GM19043 (cell line): ENCODE measurements at regions not wholly inside any gene's neighbourhood (a gene's known extent, or its start where the extent isn't known, plus 50 kb on each side); places are given as distances from the start of the nearest gene placed in this dataset.
"Not testable (repeated sequence)": the region's sequence is repeated elsewhere in the genome, so short reads cannot be mapped to it uniquely, and the experiment has no call there.

Experiments used
- ATAC-seq: cut with Tn5 transposase; IDR thresholded peaks from one replicate; pipeline ENCODE4 v1.9.1; 2021; ENCODE audit warnings: low read depth; ENCODE audit not compliant: unreplicated experiment

- no peak for ATAC-seq
These were observed 82.8 kb upstream of the ATP1A1 start for GRCh38 chr1:116290085-116290705.

DNA sequence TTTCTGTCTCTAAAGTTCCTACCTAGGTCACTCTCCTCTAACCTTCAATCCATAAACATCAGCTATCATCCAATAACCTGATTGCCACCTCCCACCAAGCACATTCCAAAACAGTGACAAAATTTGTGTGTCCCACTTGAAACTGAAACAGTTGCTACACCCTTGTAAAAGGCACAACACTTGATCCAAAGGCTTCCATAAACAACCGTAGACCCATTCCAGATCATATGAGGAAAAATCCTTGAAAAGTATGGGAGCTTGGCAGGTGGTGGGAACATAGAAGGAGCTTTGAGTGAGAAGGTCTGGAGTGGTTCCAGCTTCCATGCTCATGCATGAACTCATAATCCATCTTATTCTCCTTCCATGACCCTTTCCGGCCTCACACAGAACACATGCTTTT, 82.0 kb upstream of the ATP1A1 start:
- no peak for ATAC-seq

GRCh38 chr1:116292929-116293725, 79.9 kb upstream of the ATP1A1 start:
- no peak for ATAC-seq

- ATAC-seq: no peak
These were observed 75.4 kb upstream of the ATP1A1 start for GRCh38 chr1:116297495-116298212.

- not testable (repeated sequence) for ATAC-seq
These were observed 74.8 kb upstream of the ATP1A1 start for GRCh38 chr1:116298213-116298579.

- ATAC-seq: no peak
These were observed 74.3 kb upstream of the ATP1A1 start for GRCh38 chr1:116298746-116299145.

GRCh38 chr1:116299248-116299647, 73.8 kb upstream of the ATP1A1 start:
- ATAC-seq: no peak

DNA sequence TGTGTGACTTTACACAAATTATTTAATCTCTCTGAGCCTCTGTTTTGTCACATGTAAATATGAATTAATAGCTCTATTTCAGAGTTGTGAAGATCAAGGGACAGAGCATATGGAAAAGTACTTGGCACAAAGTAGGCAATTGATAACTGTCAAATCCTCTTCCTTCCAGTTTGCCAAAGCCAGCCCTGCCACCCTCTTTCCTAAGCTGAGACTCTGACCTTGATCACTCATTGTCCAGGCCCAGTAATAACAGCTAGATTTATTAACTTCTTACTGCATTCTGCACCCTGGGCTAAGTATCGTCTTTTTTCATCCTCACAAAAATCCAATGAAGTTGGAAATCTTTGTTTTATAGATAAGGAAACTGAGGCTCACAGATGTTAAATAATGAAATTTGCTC, 70.8 kb upstream of the ATP1A1 start:
- no peak for ATAC-seq

DNA sequence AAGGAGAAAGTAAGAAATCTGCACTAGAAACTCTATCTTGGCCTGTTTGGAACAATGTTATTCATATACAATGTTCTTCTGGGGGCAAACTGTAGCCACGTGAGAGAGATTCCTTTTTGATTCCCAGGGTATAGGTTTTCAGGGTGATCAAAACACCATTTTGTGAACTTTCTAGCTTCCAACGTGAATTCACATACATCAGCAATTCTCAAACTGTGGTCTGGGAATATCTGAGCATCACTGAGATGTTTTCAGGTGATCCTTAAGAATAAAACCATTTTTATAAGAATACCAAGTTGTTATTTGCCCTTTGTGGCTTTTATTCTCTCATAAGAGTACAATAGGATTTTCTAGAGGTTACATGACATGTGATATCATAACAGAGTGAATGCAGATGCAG, 66.9 kb upstream of the ATP1A1 start:
- no peak for ATAC-seq

GRCh38 chr1:116306840-116307442, 66.1 kb upstream of the ATP1A1 start:
- ATAC-seq: no peak

GRCh38 chr1:116308276-116308675, 64.8 kb upstream of the ATP1A1 start:
- ATAC-seq: no peak

- ATAC-seq: no peak
These were observed 63.8 kb upstream of the ATP1A1 start for GRCh38 chr1:116309090-116309870.

- ATAC-seq: no peak
These were observed 62.9 kb upstream of the ATP1A1 start for GRCh38 chr1:116310180-116310579.

DNA sequence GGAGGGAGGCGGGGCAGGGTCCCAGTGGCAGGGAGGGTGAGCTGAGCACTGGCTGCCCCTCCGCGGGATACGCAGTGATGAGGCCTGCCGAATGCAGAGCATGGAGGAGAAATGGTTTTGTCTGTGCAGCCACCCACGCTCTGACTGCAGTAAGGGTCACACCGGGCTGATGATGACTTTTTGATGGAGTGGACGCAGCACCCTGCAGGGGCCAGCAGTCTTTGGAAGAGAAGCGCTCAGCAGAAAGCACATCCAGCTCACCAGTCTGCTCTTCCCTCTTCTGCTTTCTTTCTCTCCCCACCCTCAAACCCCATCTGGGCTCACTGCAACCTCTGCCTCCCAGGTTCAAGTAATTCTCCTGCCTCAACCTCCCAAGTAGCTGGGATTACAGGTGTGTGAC, 61.9 kb upstream of the ATP1A1 start:
- ATAC-seq: no peak

DNA sequence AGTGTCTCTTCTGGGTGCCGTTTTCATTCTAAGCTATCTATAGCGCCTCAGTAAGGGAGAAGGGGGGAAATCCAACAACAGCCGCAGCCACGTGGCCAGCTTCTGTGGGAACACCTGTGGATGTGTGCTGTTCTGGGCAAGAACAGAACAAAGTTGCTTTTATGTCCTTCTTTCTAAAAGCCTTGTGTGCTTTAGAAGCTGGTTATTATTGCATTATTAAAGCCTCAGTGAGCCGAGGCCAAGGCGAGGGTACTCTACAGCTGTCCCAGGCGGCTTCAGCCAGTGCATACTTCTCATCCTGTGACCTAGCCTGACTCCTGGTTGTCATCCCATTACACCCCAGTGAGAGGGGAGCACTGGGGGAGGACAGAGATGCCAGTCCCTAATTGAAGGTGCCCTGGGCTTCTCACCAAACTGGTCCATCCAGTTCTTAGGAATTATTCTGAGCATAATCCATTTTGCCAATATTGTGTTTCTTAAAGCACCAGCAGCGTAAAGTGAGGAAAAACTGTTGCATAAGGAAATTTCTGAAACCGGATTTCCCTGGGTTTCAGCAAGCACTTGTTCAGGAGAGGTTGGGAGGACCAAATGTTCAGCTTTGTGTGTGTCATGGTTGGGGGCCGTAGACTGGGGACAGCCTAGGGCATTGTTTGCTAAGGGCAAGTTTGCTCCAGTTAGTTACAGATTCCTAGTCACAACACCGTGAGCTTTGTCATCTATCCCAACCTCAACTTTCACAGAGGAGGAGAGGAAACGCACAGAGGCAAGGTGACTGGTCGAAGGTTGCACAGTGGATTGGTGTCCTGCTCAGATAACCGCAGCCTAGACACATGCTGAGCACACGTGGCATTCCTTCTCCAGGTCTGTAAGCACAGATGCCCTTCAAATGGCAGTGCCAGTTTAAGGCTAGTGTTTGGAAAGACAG, 61.0 kb upstream of the ATP1A1 start:
- ATAC-seq: no peak

GRCh38 chr1:116312681-116313069, 60.4 kb upstream of the ATP1A1 start:
- ATAC-seq: no peak

DNA sequence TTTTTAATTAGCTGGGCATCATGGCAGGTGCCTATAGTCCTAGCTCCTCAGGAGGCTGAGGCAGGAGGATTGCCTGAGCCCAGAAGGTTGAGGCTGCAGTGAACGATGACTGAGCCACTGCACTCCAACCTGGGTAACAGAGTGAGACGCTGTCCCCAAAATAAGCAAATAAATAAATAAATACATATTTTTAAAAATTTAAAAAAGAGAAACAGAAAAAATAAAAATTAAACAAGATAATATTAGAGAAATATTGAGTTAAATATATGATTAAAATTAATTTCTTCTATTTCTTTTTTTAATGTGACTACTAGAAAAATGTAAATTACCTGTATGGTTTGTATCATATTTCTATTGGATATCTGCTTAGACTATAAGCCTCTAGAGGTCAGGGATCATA, 59.3 kb upstream of the ATP1A1 start:
- ATAC-seq: no peak

DNA sequence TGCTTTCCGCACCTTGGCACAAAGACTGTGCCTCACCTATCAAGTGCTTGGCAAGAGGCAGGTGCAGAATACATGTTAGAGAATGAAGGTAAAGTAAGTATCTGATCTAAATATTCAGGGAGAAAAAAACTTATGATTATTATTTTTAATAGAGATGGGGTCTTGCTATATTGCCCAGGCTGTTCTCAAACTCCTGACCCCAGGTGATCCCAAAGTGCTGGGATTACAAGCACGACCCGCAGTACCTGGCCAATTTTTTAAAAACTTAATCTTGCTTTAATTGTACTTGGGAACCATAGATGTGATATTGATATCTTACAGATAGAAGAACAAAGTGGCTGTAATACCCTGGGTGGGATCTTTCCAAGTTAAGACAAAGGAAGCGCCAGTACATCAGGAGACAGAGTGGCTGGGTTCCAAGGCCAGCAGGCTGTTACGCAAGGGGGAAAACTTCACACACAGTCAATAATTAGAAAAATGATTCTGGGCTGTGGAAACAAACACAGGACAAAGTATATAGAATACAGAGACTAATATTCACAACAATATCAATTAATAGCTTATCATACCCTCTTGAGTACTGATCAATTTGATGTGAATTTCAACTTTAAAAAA, 58.6 kb upstream of the ATP1A1 start:
- no peak for ATAC-seq

DNA sequence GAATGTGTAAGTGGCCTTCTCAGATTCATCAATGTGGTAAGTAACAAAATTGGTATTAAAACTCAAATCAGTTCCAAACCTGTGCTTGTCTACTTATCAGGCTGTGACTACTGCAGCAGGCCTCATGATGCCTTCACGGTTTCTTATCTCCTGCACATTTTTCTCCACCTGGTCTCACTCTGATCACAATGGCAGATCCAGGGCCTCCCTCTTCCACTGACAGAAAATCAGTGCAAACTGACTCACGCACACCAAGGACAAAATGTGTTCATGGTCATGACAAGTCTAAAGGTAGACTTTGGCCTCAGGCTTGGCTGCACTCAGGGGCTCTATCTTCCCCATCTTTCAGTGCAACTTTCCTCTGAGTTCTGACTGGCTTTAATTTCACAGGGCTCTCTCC, 56.7 kb upstream of the ATP1A1 start:
- ATAC-seq: no peak
